ENCODE measurements at regions not wholly inside any gene's neighbourhood (a gene's known extent, or its start where the extent isn't known, plus 50 kb on each side); places are given as distances from the start of the nearest gene placed in this dataset.

DNA sequence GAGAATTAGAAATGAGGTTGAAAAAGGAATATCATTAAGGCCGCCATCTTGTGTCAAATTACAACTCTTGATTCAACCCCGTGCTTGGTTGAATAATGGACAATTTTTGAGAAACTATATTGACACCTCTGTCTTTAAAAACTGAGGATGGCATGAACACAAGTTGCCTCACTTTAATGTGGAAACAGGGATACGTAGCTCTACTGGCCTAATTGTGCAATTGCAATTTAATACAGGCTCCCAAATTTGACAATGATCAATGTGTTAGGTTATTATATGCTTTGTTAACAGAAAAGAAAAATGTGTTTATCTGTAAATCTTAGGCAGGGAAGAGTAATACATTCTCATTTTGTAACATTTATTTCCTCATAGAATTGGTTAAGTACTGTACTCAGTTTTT is 77.1 kb upstream of the MCTP2 start:
- TF ChIP-seq, protein P1, sequence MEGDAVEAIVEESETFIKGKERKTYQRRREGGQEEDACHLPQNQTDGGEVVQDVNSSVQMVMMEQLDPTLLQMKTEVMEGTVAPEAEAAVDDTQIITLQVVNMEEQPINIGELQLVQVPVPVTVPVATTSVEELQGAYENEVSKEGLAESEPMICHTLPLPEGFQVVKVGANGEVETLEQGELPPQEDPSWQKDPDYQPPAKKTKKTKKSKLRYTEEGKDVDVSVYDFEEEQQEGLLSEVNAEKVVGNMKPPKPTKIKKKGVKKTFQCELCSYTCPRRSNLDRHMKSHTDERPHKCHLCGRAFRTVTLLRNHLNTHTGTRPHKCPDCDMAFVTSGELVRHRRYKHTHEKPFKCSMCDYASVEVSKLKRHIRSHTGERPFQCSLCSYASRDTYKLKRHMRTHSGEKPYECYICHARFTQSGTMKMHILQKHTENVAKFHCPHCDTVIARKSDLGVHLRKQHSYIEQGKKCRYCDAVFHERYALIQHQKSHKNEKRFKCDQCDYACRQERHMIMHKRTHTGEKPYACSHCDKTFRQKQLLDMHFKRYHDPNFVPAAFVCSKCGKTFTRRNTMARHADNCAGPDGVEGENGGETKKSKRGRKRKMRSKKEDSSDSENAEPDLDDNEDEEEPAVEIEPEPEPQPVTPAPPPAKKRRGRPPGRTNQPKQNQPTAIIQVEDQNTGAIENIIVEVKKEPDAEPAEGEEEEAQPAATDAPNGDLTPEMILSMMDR (IDR thresholded peaks at IDR 0.05) = no peak
- DNase-seq (ENCODE audit: low spot score) (no peak), ATAC-seq (ENCODE audit: low FRiP score) (no peak)

DNA sequence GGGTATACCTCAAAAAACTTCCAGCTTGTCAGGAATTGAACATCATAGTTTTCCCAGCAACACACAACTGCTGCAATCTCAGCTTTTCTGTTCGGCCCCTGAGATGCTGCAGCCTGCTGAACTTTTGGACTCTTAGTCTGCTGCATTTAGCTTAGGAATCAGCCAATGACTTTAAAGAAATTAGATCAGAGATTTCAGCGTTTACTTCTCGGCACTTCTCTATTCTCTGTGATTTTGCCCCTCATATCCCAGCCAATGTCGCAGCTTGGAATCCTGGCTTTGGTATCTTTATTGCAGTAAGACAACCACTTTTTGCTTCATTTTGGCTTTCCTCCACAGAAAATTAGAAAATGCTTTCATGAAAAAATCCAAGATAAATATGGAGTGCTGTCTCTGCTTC is 86.3 kb upstream of the MCTP2 start:
- TF ChIP-seq, protein P1 (IDR thresholded peaks at IDR 0.05) = no peak
- no peak for ATAC-seq (ENCODE audit: low FRiP score)
- DNase-seq (ENCODE audit: low spot score) = no peak

DNA sequence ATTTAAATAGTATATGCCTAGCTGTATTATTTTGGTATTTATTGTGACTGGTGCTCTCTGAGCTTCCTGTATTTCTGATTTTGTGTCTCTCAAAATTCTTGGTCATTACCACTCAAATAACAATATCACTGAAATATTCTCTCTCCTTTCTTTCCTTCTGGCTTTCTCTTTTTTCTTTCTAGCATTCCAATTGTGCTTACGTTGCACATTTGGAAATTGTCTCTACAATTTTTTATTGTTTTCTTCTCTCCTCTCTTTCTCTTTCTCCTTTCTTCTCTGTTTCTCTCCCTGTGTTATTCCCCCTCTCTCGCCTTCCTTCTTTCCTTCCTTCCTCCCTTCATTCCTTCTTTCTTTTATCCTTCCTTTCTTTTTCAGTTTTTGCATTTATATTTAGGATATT is 89.6 kb upstream of the MCTP2 start:
- TF ChIP-seq, protein P1 (IDR thresholded peaks at IDR 0.05) = no peak
- DNase-seq (ENCODE audit: low spot score) = no peak
- no peak for ATAC-seq (ENCODE audit: low FRiP score)

DNA sequence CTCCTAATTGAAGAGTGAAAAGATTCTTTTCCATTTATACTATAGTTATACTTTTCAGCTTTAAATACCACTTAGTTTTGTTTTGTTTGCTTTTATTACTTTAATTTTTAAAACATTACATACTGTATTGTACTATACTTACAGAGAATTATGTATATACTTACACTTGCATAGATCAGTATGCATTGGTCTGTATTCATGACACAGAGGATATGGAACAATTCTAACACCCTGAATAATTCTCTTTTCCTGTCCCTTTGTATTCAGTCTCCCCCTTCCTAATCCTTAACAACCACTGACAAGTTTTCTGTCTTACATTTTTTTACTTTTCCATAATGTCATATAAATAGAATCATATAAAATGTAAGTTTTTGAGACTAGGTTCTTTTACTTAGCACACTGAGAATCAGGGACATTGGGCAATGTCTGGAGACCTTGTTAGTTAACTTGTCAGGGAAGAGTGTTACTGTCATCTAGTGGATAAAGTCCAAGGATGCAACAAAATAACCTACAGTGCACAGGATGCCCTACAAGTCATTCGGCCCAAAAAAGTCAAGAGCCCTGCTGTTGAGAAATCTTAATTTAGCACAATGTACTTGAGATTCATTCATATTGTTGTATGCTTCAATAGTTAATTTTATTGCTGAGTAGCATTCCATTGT is 95.7 kb upstream of the MCTP2 start:
- no peak for DNase-seq (ENCODE audit: low spot score)
- ATAC-seq (ENCODE audit: low FRiP score) = no peak
- TF ChIP-seq, protein P1 (IDR thresholded peaks at IDR 0.05) = no peak

DNA sequence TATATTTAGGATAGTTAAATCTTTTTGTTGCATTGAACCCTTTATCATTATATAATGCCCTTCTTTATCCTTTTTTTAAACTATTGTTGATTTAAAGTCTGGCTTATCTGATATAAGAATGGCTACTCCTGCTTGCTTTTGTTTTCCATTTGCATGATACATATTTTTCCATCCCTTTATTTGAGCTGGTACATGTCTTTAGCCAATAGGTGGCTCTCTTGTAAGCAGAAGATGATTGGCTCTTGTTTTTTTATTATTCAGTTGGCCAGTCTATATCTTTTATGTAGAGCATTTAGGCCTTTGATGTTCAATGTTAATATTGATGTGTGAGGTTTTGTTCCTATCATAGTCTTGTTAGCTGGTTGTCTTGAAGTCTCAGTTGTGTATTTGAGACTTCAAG is 99.5 kb upstream of the MCTP2 start:
- TF ChIP-seq, protein P1 (IDR thresholded peaks at IDR 0.05) = no peak
- ATAC-seq (ENCODE audit: low FRiP score) (no peak), DNase-seq (ENCODE audit: low spot score) (no peak)

DNA sequence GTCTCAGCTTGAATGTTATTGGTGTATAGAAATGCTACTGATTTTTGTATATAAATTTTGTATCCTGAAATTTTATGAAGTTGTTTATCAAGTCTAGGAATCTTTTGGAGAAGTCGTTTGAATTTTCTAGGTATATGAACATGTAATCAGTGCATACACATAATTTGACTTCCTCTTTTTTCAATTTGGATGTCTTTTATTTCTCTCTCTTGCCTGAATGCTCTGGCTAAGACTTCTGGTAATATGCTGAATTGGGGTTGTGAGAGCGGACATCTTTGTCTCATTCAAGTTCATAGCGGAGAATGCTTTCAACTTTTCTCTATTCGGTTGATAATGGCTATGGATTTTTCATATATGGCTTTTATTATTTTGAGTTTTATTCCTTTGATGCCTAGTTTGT is 100.9 kb upstream of the MCTP2 start:
- no peak for DNase-seq (ENCODE audit: low spot score)
- no peak for ATAC-seq (ENCODE audit: low FRiP score)
- TF ChIP-seq, protein P1 (IDR thresholded peaks at IDR 0.05) = no peak

DNA sequence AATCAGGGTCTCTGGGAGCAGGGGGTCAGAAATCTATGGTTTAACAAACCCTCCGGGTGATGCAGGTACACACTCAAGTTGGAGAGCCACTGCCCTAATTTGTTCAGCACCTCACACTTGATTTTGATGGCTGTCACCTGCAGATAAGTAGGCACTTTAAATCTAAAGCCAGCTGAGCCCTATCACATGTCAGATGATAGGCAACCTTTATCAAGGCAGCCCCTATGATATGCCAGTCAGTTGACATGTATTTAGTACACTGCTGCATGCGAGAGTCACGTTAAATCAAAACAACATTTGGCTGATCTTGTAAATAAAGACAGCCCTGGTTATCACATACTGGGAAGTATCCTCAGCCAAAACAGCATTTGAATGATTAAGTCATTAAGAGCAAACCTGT is 104.4 kb upstream of the MCTP2 start:
- no peak for ATAC-seq (ENCODE audit: low FRiP score)
- TF ChIP-seq, protein P1 (IDR thresholded peaks at IDR 0.05) = no peak
- DNase-seq (ENCODE audit: low spot score) = no peak
